ENCODE measurements at regions not wholly inside any gene's neighbourhood (a gene's known extent, or its start where the extent isn't known, plus 50 kb on each side); places are given as distances from the start of the nearest gene placed in this dataset.

GRCh38 chr6:137676888-137677287 is 182.7 kb upstream of the OLIG3 start:
- WGBS, 4 donors, result 86 to 93% (median 91%) methylated on average over 2 of the region's 2 CpGs
- H3K4me1 ChIP-seq, result peaks cover 0 to 14% (median 0%) of the 10 kb centered on the region in 12 donors
- intact Hi-C loops (cut with DNase I), result no loop called here
- no peaks in the 10 kb centered on the region for H3K27me3 ChIP-seq
- H3K9me3 ChIP-seq, result no peaks in the 10 kb centered on the region
- no peak for DNase-seq
- ATAC-seq, result no peak
- no peak overlapping the region for H3K4me3 ChIP-seq
- no peak overlapping the region for H3K27ac ChIP-seq
- H3K36me3 ChIP-seq, result no peaks in the 10 kb centered on the region
- TF ChIP-seq POLR2A (IDR thresholded peaks at IDR 0.05), result no peak
- TF ChIP-seq CTCF (IDR thresholded peaks at IDR 0.05), result no peak

- 81 to 90% (median 85%) methylated on average over 5 of the region's 5 CpGs for WGBS, 4 donors
- no peak for ATAC-seq
- H3K27ac ChIP-seq, result no peak overlapping the region
Observed at GRCh38 chr6:137677709-137678108, 183.5 kb upstream of the OLIG3 start.

GRCh38 chr6:137678451-137678850 is 184.3 kb upstream of the OLIG3 start:
- TF ChIP-seq POLR2A (IDR thresholded peaks at IDR 0.05), result no peak
- no peak for TF ChIP-seq CTCF (IDR thresholded peaks at IDR 0.05)
- no peak overlapping the region for H3K27ac ChIP-seq
- intact Hi-C loops (cut with DNase I), result no loop called here
- H3K9me3 ChIP-seq, result no peaks in the 10 kb centered on the region
- ATAC-seq, result no peak
- H3K27me3 ChIP-seq, result no peaks in the 10 kb centered on the region
- 73 to 83% (median 80%) methylated on average over 2 of the region's 2 CpGs for WGBS, 4 donors
- peaks cover 0 to 14% (median 0%) of the 10 kb centered on the region in 12 donors for H3K4me1 ChIP-seq
- DNase-seq, result no peak
- no peaks in the 10 kb centered on the region for H3K36me3 ChIP-seq
- H3K4me3 ChIP-seq, result no peak overlapping the region

More at GRCh38 chr6:137677709-137678108, 183.5 kb upstream of the OLIG3 start:
- Histone ChIP-seq H3K4me3 (no peak overlapping the region), H3K4me1 (peaks cover 0 to 14% (median 0%) of the 10 kb centered on the region in 12 donors), H3K27me3 (no peaks in the 10 kb centered on the region), H3K36me3 (no peaks in the 10 kb centered on the region), H3K9me3 (no peaks in the 10 kb centered on the region)
- intact Hi-C loops (cut with DNase I), result no loop called here
- peak in 1 of 5 donors; percentile 44 for DNase-seq
- TF ChIP-seq POLR2A (IDR thresholded peaks at IDR 0.05) (no peak), CTCF (IDR thresholded peaks at IDR 0.05) (no peak)

GRCh38 chr6:137680705-137681346 is 186.2 kb upstream of the TNFAIP3 start:
- Histone ChIP-seq H3K4me1 (peaks cover 0 to 27% (median 0%) of the 10 kb centered on the region in 12 donors), H3K4me3 (no peak overlapping the region), H3K36me3 (no peaks in the 10 kb centered on the region), H3K9me3 (no peaks in the 10 kb centered on the region), H3K27me3 (no peaks in the 10 kb centered on the region), H3K27ac (no peak overlapping the region)
- ATAC-seq (no peak), DNase-seq (no peak)
- TF ChIP-seq CTCF (IDR thresholded peaks at IDR 0.05) (no peak), POLR2A (IDR thresholded peaks at IDR 0.05) (no peak)
- WGBS, 4 donors, result 63 to 77% (median 64%) methylated on average over 4 of the region's 4 CpGs
- intact Hi-C loops (cut with DNase I), result no loop called here

All from heart left ventricle (tissue), 16 donors.